HEK293 (cell line): ENCODE measurements at regions not wholly inside any gene's neighbourhood (a gene's known extent, or its start where the extent isn't known, plus 50 kb on each side); places are given as distances from the start of the nearest gene placed in this dataset.

ENCODE experiments used
- CTCF ChIA-PET: fragments of 350-600 bp; formaldehyde crosslinking; extraction: SDS; loops from one replicate; lab custom pipeline; 2021; ENCODE audit warnings: antibody characterized with exemption; lab: Yijun Ruan, JAX
- POLR2A ChIA-PET: fragments of 300-600 bp; formaldehyde crosslinking; extraction: SDS; loops from one replicate; lab custom pipeline; 2020; ENCODE audit warnings: antibody characterized with exemption, inconsistent platforms; lab: Yijun Ruan, JAX
- H3K27ac ChIP-seq: fragments of 200-500 bp; sonication (Bioruptor generic); 2 replicates; pipeline ENCODE4 v1.5.1; 2014; ENCODE audit warnings: low read depth, low read length, control low read depth, inconsistent platforms; ENCODE audit errors: extremely low read depth
- H3K36me3 ChIP-seq, 2 experiments: fragments of 200-500 bp in 1 of 2; sonication (Bioruptor generic) in 1 of 2; 1 replicate in 1 of 2; 2 replicates in 1 of 2; pipeline ENCODE4 v1.5.1; 2014 to 2017; ENCODE audit warnings: inconsistent platforms in 2 of 2, low read length in 2 of 2; ENCODE audit not compliant: control insufficient read depth in 2 of 2, insufficient read depth in 1 of 2
- H3K4me1 ChIP-seq: fragments of 200-500 bp; sonication (Bioruptor generic); 2 replicates; pipeline ENCODE4 v1.5.1; 2014; ENCODE audit warnings: mild to moderate bottlenecking, low read length, inconsistent platforms; ENCODE audit not compliant: control insufficient read depth, insufficient read depth
- H3K4me3 ChIP-seq: 2 replicates; pipeline ENCODE4 v1.5.1; 2011; ENCODE audit warnings: low read depth, mild to moderate bottlenecking, control low read depth, low read length, moderate library complexity
- H3K9me3 ChIP-seq: fragments of 200-500 bp; sonication (Bioruptor generic); 2 replicates; pipeline ENCODE4 v1.5.1; 2014; ENCODE audit warnings: low read depth, low read length, inconsistent platforms; ENCODE audit not compliant: control insufficient read depth, insufficient read depth
- OSR2 ChIP-seq: fragments of 450-650 bp; formaldehyde crosslinking; IDR thresholded peaks from 2 replicates; pipeline ENCODE4 v1.5.1; 2016; ENCODE audit warnings: missing biosample characterization, missing genetic modification characterization
- OVOL3 ChIP-seq: fragments of 450-650 bp; formaldehyde crosslinking; IDR thresholded peaks from 2 replicates; pipeline ENCODE4 v1.5.1; 2016; ENCODE audit warnings: missing biosample characterization, missing genetic modification characterization
- REST ChIP-seq: fragments of 450-650 bp; formaldehyde crosslinking; IDR thresholded peaks from 2 replicates; pipeline ENCODE4 v1.5.1; 2016; ENCODE audit warnings: missing biosample characterization, missing genetic modification characterization
- ZNF18 ChIP-seq: fragments of 450-650 bp; formaldehyde crosslinking; IDR thresholded peaks from 2 replicates; pipeline ENCODE4 v1.5.1; 2016; ENCODE audit warnings: missing biosample characterization, missing genetic modification characterization
- ZNF266 ChIP-seq: fragments of 450-650 bp; formaldehyde crosslinking; IDR thresholded peaks from 2 replicates; pipeline ENCODE4 v1.5.1; 2016; ENCODE audit warnings: missing biosample characterization, missing genetic modification characterization, low read depth
- ZNF280D ChIP-seq: fragments of 450-650 bp; formaldehyde crosslinking; IDR thresholded peaks from 2 replicates; pipeline ENCODE4 v1.5.1; 2016; ENCODE audit warnings: missing biosample characterization, missing genetic modification characterization
- ZNF292 ChIP-seq: fragments of 450-650 bp; formaldehyde crosslinking; IDR thresholded peaks from 2 replicates; pipeline ENCODE4 v1.5.1; 2016; ENCODE audit warnings: low read depth, missing biosample characterization, missing genetic modification characterization, borderline replicate concordance
- ZNF518A ChIP-seq: fragments of 450-650 bp; formaldehyde crosslinking; conservative IDR thresholded peaks from 2 replicates; pipeline ENCODE4 v1.5.1; 2016; ENCODE audit warnings: low read depth, missing biosample characterization, missing genetic modification characterization
- ZNF670 ChIP-seq: fragments of 450-650 bp; formaldehyde crosslinking; IDR thresholded peaks from 2 replicates; pipeline ENCODE4 v1.5.1; 2016; ENCODE audit warnings: missing biosample characterization, missing genetic modification characterization, low read depth

- TF ChIP-seq ZNF518A (tag by site-specific recombination) (peak; percentile 89), ZNF18 (tag by site-specific recombination) (peak; percentile 22; the same call in 1 of the 2 replicates)
Observed at GRCh38 chr14:53242898-53243297, 89.8 kb upstream of the DDHD1 start (continued).

GRCh38 chr14:53237488-53237887 is 84.4 kb upstream of the DDHD1 start:
- H3K36me3 ChIP-seq: no peaks in the 10 kb centered on the region
- no peaks in the 10 kb centered on the region for H3K9me3 ChIP-seq
- H3K27ac ChIP-seq: no peak overlapping the region
- POLR2A ChIA-PET: no interaction called here
- TF ChIP-seq ZNF280D (tag by site-specific recombination) (no peak), REST (tag by site-specific recombination) (no peak)
- TF ChIP-seq, all 188 proteins: peak for 0
- no peaks in the 10 kb centered on the region for H3K4me1 ChIP-seq
- CTCF ChIA-PET: no interaction called here
- H3K4me3 ChIP-seq: no peak overlapping the region

GRCh38 chr14:53236708-53237107 is 83.6 kb upstream of the DDHD1 start:
- H3K36me3 ChIP-seq: no peaks in the 10 kb centered on the region
- no peaks in the 10 kb centered on the region for H3K4me1 ChIP-seq
- TF ChIP-seq ZNF266 (tag by site-specific recombination): no peak
- TF ChIP-seq OVOL3 (tag by site-specific recombination): no peak
- no peak for TF ChIP-seq ZNF670 (tag by site-specific recombination)
- no peak for TF ChIP-seq ZNF292 (tag by site-specific recombination)
- TF ChIP-seq OSR2 (tag by site-specific recombination): no peak
- no peaks in the 10 kb centered on the region for H3K9me3 ChIP-seq
- H3K27ac ChIP-seq: no peak overlapping the region
- H3K4me3 ChIP-seq: no peak overlapping the region
- ChIA-PET CTCF (interaction anchor here (0.9 kb wide), 1 partner anchor 20 kb away, joined by 4 read pairs; no protein-coding TSS in a partner anchor), POLR2A (no interaction called here)
